LNCAP (cell line): ENCODE measurements at regions not wholly inside any gene's neighbourhood (a gene's known extent, or its start where the extent isn't known, plus 50 kb on each side); places are given as distances from the start of the nearest gene placed in this dataset.

Source experiments
- CTCF ChIP-seq: fragments of 450-650 bp; IDR thresholded peaks from 2 replicates; pipeline ENCODE4 v1.5.1; 2017; ENCODE audit warnings: mild to moderate bottlenecking

DNA sequence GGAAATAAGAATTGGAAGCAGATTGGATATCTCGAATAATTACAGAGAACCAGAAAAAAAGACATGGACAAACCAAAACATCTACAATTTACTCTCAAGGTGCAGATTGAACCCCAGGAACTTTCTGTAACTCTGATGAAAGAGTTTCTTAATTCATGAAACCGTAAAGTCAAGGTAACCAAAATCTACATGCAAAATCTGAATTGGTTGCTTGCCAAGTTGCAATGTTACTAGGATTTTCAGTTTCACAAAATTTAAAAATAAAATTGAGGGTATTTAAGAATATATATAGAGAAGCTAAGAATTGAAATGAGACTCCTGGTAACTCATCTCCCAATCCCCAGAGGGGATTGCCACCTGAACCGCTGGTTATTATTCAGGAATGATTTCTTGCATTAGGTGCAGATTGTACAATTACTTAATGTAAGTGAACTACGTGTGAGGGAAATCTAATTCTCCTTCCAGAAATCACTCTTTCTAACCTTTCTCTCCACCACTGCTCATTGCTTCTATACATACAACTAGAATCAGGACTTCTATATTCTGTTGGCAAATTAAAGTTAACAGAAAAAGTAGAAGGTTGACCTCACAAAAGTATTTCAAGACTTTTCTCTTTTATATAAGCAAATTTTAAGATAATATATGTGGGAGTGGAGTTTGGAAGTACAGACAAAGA, 221.5 kb upstream of the NDST4 start:
- no peak for TF ChIP-seq CTCF

DNA sequence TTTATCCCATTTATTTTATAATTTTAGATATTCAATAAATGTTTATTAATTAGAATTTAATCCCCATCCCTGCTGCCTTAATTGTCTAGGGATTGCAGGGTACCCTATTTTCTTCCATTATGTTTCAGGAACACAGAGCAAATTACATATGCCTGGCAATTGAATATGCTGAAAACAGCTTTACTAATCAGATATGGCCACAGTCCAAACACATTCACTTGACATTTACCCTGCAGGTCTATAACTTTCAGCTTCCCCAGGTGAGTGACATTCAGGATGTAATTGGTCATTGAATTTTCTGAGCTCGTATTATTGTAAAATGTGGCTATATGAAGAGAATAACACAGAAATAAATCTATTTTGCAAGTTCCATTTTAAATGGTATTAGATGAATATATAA, 218.7 kb upstream of the NDST4 start:
- TF ChIP-seq CTCF: no peak

DNA sequence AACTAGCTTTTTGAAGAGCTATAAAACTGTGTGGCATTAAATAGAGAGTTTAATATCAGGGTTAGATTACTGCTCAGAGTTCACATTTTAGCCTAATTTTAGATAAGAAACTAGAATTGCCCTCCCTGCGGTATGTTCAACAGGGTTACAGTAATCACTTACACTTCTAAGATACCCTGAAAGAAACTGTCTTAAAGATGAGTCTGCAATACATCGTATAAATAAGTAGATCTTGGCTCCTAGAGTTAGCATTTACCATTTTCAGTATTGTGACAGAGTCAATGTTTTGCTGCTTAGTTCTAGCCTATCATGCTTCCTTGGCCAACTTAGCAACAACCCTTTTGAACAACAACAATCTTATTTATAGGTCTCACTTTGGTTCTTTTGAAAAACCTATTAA, 217.8 kb upstream of the NDST4 start:
- no peak for TF ChIP-seq CTCF

DNA sequence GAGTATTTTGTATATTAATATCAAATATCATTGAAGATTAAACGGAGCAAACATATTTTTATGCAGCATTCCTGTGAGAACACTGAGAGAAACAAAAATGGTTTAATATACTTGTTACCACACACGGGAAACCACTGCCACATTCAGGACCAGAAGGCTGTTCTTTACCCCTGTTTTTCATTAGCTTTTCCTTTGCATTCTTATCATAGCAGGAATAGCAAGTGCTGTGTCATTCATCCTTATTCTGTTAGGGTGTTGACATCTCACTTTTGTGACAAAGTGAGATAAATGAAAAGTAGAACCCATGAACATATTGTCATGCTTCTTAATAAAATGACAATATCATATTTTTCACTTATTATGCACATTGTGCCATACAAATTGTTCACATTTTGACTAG, 212.4 kb upstream of the NDST4 start:
- TF ChIP-seq CTCF: no peak

- TF ChIP-seq CTCF: no peak
Observed at GRCh38 chr4:115323106-115323707, 209.8 kb upstream of the NDST4 start.

GRCh38 chr4:115315182-115315581, 201.8 kb upstream of the NDST4 start:
- TF ChIP-seq CTCF: no peak

DNA sequence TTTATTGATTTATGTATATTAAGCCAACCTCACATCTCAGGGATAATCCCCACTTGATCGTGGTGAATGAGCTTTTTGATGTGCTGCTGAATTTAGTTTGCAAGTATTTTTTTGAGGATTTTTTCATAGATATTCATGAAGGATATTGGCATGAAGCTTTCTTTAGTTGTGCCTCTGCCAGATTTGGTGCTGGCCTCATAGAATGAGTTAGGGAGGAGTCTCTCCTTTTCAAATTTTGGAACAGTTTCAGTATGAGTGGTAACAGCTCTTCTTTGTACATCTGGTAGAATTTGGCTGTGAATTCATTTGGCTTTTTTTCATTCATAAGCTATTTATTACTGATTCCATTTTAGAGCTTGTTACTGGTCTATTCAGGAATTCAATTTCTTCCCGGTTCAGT, 197.2 kb upstream of the NDST4 start:
- TF ChIP-seq CTCF: no peak
